K562 (cell line): ENCODE measurements at regions not wholly inside any gene's neighbourhood (a gene's known extent, or its start where the extent isn't known, plus 50 kb on each side); places are given as distances from the start of the nearest gene placed in this dataset.

Experiments used
- CC2D1A ChIP-seq: fragments of 450-650 bp; IDR thresholded peaks from 2 replicates; pipeline ENCODE4 v1.6.1; 2017; ENCODE audit warnings: mild to moderate bottlenecking
- CTCF ChIP-seq, 3 experiments: IDR thresholded peaks in 2 of 3; conservative IDR thresholded peaks in 1 of 3; 2 replicates each; pipeline ENCODE4 v1.5.1; 2011 to 2012; ENCODE audit warnings: low read length in 3 of 3, mild to moderate bottlenecking in 3 of 3, control low read depth in 2 of 3, improper control_type of control experiment in 1 of 3, inconsistent platforms in 1 of 3, low read depth in 1 of 3, mixed read lengths in 1 of 3, moderate library complexity in 1 of 3; ENCODE audit not compliant: insufficient read depth in 2 of 3
- GATAD2A ChIP-seq: fragments of 450-650 bp; IDR thresholded peaks from 2 replicates; pipeline ENCODE4 v1.6.1; 2017
- RFX1 ChIP-seq: fragments of 450-650 bp; IDR thresholded peaks from 2 replicates; pipeline ENCODE4 v1.6.1; 2016; ENCODE audit warnings: mild to moderate bottlenecking, moderate library complexity
- USF2 ChIP-seq: sonication (generic); formaldehyde crosslinking; IDR thresholded peaks from 2 replicates; pipeline ENCODE4 v1.5.0; 2020; ENCODE audit warnings: missing genetic modification reagents
- ZBTB2 ChIP-seq: fragments of 450-650 bp; IDR thresholded peaks from 2 replicates; pipeline ENCODE4 v1.6.1; 2016; ENCODE audit warnings: antibody characterized with exemption

- TF ChIP-seq ZBTB2 = no peak
- TF ChIP-seq RFX1 = no peak
- TF ChIP-seq GATAD2A = no peak
- TF ChIP-seq CTCF (IDR thresholded peaks at IDR 0.05 in 2 of 3, conservative IDR thresholded peaks at IDR 0.05 in 1 of 3; ENCODE audit: insufficient read depth in 2 of 3, low read depth in 1 of 3, low read length in 3 of 3) = no peak
- TF ChIP-seq CC2D1A = no peak
- no peak for TF ChIP-seq USF2 (CRISPR knock-in tag)
Measured at GRCh38 chr1:121587777-121588176, 403.0 kb downstream of the SRGAP2C start.
